Stimulated activated CD8-positive, alpha-beta memory T cell treated with anti-CD3 and anti-CD28 coated beads, Interleukin-2, amount 100 ng/mL, for 1 hour (primary cell): ENCODE measurements at regions not wholly inside any gene's neighbourhood (a gene's known extent, or its start where the extent isn't known, plus 50 kb on each side); places are given as distances from the start of the nearest gene placed in this dataset.

ENCODE experiments used
- DNase-seq, 2 donors: peaks; one replicate each; pipeline ENCODE4 v3.0.0-alpha.2; 2020; ENCODE audit warnings: low read depth in 2 of 2

- no peak for DNase-seq
Observed at GRCh38 chr10:64075604-64076003, 554.4 kb downstream of the REEP3 start.

- no peak for DNase-seq
Observed at GRCh38 chr10:64076322-64076940, 555.2 kb downstream of the REEP3 start.

GRCh38 chr10:64079341-64079740, 558.1 kb downstream of the REEP3 start:
- no peak for DNase-seq

GRCh38 chr10:64080071-64080470, 558.9 kb downstream of the REEP3 start:
- DNase-seq = no peak

- no peak for DNase-seq
Observed at GRCh38 chr10:64081947-64082482, 560.8 kb downstream of the REEP3 start.

- no peak for DNase-seq
Observed at GRCh38 chr10:64086083-64086767, 565.0 kb downstream of the REEP3 start.

- no peak for DNase-seq
Observed at GRCh38 chr10:64089648-64090047, 568.4 kb downstream of the REEP3 start.

- DNase-seq = no peak
Observed at GRCh38 chr10:64090865-64091264, 569.7 kb downstream of the REEP3 start.

GRCh38 chr10:64091897-64092296, 570.7 kb downstream of the REEP3 start:
- no peak for DNase-seq

GRCh38 chr10:64093304-64093703, 572.1 kb downstream of the REEP3 start:
- DNase-seq = no peak

GRCh38 chr10:64093946-64094535, 572.8 kb downstream of the REEP3 start:
- DNase-seq = no peak

GRCh38 chr10:64096941-64097340, 575.7 kb downstream of the REEP3 start:
- DNase-seq = no peak

- DNase-seq = no peak
Observed at GRCh38 chr10:64097391-64098122, 576.4 kb downstream of the REEP3 start.

GRCh38 chr10:64098994-64099393, 577.8 kb downstream of the REEP3 start:
- DNase-seq = no peak

- no peak for DNase-seq
Observed at GRCh38 chr10:64101606-64102263, 580.5 kb downstream of the REEP3 start.

- DNase-seq = no peak
Observed at GRCh38 chr10:64102264-64102633, 581.0 kb downstream of the REEP3 start.

GRCh38 chr10:64102916-64103315, 581.7 kb downstream of the REEP3 start:
- no peak for DNase-seq

GRCh38 chr10:64103750-64104470, 582.7 kb downstream of the REEP3 start:
- no peak for DNase-seq

GRCh38 chr10:64109926-64110495, 588.8 kb downstream of the REEP3 start:
- DNase-seq = no peak

- no peak for DNase-seq
Observed at GRCh38 chr10:64112701-64113355, 591.6 kb downstream of the REEP3 start.
